H1 (cell line): ENCODE measurements at regions not wholly inside any gene's neighbourhood (a gene's known extent, or its start where the extent isn't known, plus 50 kb on each side); places are given as distances from the start of the nearest gene placed in this dataset.

ENCODE experiments used
- CBX5 ChIP-seq: fragments of 300-800, 300-1000 bp; sonication (generic); IDR thresholded peaks from 2 replicates; pipeline ENCODE4 v1.7.1; 2016; ENCODE audit warnings: antibody characterized with exemption, low read length, low read depth
- CEBPB ChIP-seq: IDR thresholded peaks from 2 replicates; pipeline ENCODE4 v1.6.1; 2012; ENCODE audit warnings: low read depth, low read length
- CTCF ChIP-seq, 3 experiments: IDR thresholded peaks; 1 replicate in 2 of 3; 2 replicates in 1 of 3; pipeline versions ENCODE4 v1.5.1 to v1.6.1; 2011; ENCODE audit warnings: low read length in 3 of 3, mild to moderate bottlenecking in 3 of 3, inconsistent platforms in 2 of 3, low read depth in 1 of 3, moderate library complexity in 1 of 3; ENCODE audit not compliant: insufficient read depth in 1 of 3; ENCODE audit errors: control extremely low read depth in 1 of 3
- EGR1 ChIP-seq: IDR thresholded peaks from 2 replicates; pipeline ENCODE4 v1.6.1; 2011; ENCODE audit warnings: low read depth, low read length, borderline replicate concordance
- EP300 ChIP-seq, 2 experiments: IDR thresholded peaks; 1 replicate in 1 of 2; 2 replicates in 1 of 2; pipeline ENCODE4 v1.6.1; 2011 to 2012; ENCODE audit warnings: low read depth in 2 of 2, low read length in 2 of 2, mild to moderate bottlenecking in 2 of 2, borderline replicate concordance in 1 of 2, inconsistent platforms in 1 of 2, moderate library complexity in 1 of 2
- EZH2 ChIP-seq: fragments of 200-600 bp; sonication (generic); IDR thresholded peaks from 2 replicates; pipeline ENCODE4 v1.7.1; 2012; ENCODE audit warnings: low read depth, mild to moderate bottlenecking, moderate library complexity, low read length, inconsistent platforms; ENCODE audit not compliant: severe bottlenecking
- JUN ChIP-seq: IDR thresholded peaks from 2 replicates; pipeline ENCODE4 v1.6.1; 2011; ENCODE audit warnings: low read depth, mild to moderate bottlenecking, improper control_type of control experiment, low read length
- MAFK ChIP-seq: IDR thresholded peaks from 2 replicates; pipeline ENCODE4 v1.6.1; 2012; ENCODE audit warnings: low read depth, mild to moderate bottlenecking, improper control_type of control experiment, low read length
- USF2 ChIP-seq: IDR thresholded peaks from 2 replicates; pipeline ENCODE4 v1.6.1; 2011; ENCODE audit warnings: low read length, improper control_type of control experiment

- no peak for TF ChIP-seq CTCF (IDR thresholded peaks at IDR 0.05; ENCODE audit: control extremely low read depth in 1 of 3, insufficient read depth in 1 of 3, low read depth in 1 of 3, low read length in 3 of 3)
- no peak for TF ChIP-seq EGR1
- TF ChIP-seq JUN: no peak
- no peak for TF ChIP-seq CBX5
- TF ChIP-seq MAFK: no peak
- TF ChIP-seq USF2: no peak
- no peak for TF ChIP-seq CEBPB
- TF ChIP-seq EZH2: no peak
- TF ChIP-seq EP300 (IDR thresholded peaks at IDR 0.05; ENCODE audit: borderline replicate concordance in 1 of 2, low read depth in 2 of 2, low read length in 2 of 2): no peak
These were observed 725.9 kb downstream of the COL12A1 start for GRCh38 chr6:74479960-74480359.
